ENCODE measurements at regions not wholly inside any gene's neighbourhood (a gene's known extent, or its start where the extent isn't known, plus 50 kb on each side); places are given as distances from the start of the nearest gene placed in this dataset.

- Histone ChIP-seq H3K4ac (ENCODE audit: low read depth, low read length) (no peak overlapping the region), H3T11ph (ENCODE audit: low read length) (no peak overlapping the region), H3K14ac (ENCODE audit: insufficient read depth, low read length) (no peak overlapping the region), H4K91ac (ENCODE audit: insufficient read length, low read depth, low read length) (no peak overlapping the region), H2AK5ac (ENCODE audit: insufficient read length, low read length) (no peak overlapping the region), H2BK12ac (ENCODE audit: insufficient read length, low read depth, low read length) (no peak overlapping the region), H3K79me2 (ENCODE audit: insufficient read depth, low read length) (no peaks in the 10 kb centered on the region), H3K27ac (ENCODE audit: insufficient read length, low read depth, low read length) (no peak overlapping the region), H3K4me2 (ENCODE audit: insufficient read depth, insufficient read length, low read length) (no peak overlapping the region), H3K18ac (ENCODE audit: insufficient read length, low read depth, low read length) (no peak overlapping the region), H3K23me2 (ENCODE audit: insufficient read length, low read depth, low read length, poor library complexity, severe bottlenecking) (no peaks in the 10 kb centered on the region), H3K56ac (ENCODE audit: insufficient read length, low read depth, low read length) (no peak overlapping the region), H3K79me1 (ENCODE audit: insufficient read depth, low read depth, low read length, poor library complexity, severe bottlenecking) (no peaks in the 10 kb centered on the region), H4K8ac (replicated peaks; ENCODE audit: insufficient read length, low read depth, low read length) (no peak overlapping the region), H3K27me3 (ENCODE audit: insufficient read depth, low read length) (no peaks in the 10 kb centered on the region), H2BK20ac (ENCODE audit: low read depth, low read length, poor library complexity, severe bottlenecking) (no peak overlapping the region), H4K20me1 (ENCODE audit: control insufficient read depth, insufficient read depth, insufficient read length) (no peaks in the 10 kb centered on the region), H3K9me3 (ENCODE audit: control insufficient read depth, low read depth, low read length) (no peaks in the 10 kb centered on the region), H4K5ac (ENCODE audit: insufficient read length, low read depth, low read length) (no peak overlapping the region), H3K23ac (ENCODE audit: insufficient read length, low read depth, low read length) (no peak overlapping the region), H2BK15ac (ENCODE audit: low read depth, low read length) (no peak overlapping the region), H2BK120ac (ENCODE audit: low read depth, low read length, poor library complexity, severe bottlenecking) (no peak overlapping the region), H2BK5ac (ENCODE audit: insufficient read length, low read length) (no peak overlapping the region), H3K9ac (ENCODE audit: extremely low read depth, insufficient read length, low read length) (no peak overlapping the region), H2AFZ (ENCODE audit: low read length) (no peak overlapping the region), H3K4me1 (ENCODE audit: insufficient read depth, low read length) (peaks cover 2% of the 10 kb centered on the region; the same call in 1 of the 2 replicates)
- WGBS (ENCODE audit: extremely low coverage, insufficient read length, low lambda C conversion rate), result no CpG with 5 or more reads among the region's 1 CpG
- DNase-seq, result no peak
- Mint-ChIP-seq H3K27me3 (ENCODE audit: low read depth) (no peaks in the 10 kb centered on the region; the same call in 1 of the 2 replicates), H3K4me1 (peaks cover 12 to 21% of the 10 kb centered on the region in 2 experiments), H3K27ac (no peak overlapping the region), H3K36me3 (ENCODE audit: insufficient read depth in 1 of 3, low read depth in 3 of 3) (peaks cover 0 to 6% (median 2%) of the 10 kb centered on the region in 3 experiments; a peak in 1 of 7 replicates), H3K4me3 (no peak overlapping the region), H3K9me3 (no peaks in the 10 kb centered on the region)
- no peak for TF ChIP-seq CTCF (conservative IDR thresholded peaks at IDR 0.05)
These were observed 182.5 kb upstream of the LINC00305 start for GRCh38 chr18:64331419-64331818.
